ENCODE measurements at regions not wholly inside any gene's neighbourhood (a gene's known extent, or its start where the extent isn't known, plus 50 kb on each side); places are given as distances from the start of the nearest gene placed in this dataset.
"Not testable (repeated sequence)": the region's sequence is repeated elsewhere in the genome, so short reads cannot be mapped to it uniquely, and the experiment has no call there.

GRCh38 chr9:38940501-38940900, 220.6 kb upstream of the FAM240B start:
- DNase-seq (ENCODE audit: low spot score) = not testable (repeated sequence)

DNA sequence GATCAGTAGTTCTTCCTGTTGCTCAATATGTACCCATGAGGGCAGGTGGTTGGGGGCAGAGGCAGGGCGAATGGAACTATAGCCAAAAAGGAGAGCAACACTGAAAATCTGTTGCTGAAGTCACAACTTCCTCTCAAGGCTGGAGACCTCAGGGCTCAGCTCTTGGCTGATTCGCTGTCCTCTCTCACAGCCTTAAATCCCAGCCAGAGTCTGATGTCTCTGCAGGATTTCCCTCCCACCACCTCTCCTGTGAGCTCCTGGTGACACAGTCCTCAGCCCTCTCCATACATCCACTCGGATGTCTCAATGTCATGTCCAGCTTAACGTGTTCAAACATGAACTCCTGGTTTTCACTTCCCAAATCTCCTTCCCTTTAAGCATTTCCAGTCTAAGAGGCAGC, 218.7 kb upstream of the FAM240B start:
- DNase-seq (ENCODE audit: low spot score) = not testable (repeated sequence)

DNA sequence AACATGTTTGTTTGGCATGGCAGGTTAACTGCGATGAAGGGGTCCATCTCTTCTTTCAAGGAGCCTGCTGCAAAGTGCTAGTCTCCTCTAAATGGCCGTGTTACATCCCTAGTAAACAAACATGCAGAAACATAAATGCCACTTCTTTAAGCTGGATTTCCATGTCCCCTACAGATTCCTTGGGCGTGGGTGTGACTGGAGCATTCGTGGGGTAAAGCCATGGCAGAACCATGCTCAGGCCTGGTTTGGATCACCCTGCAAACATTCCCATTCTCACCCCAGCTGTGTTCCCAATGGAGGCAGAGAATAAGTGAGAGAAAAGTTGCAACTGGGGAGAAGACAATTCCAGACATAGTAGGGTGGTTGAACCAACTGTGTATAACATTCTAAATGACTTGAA, 208.0 kb upstream of the FAM240B start:
- not testable (repeated sequence) for DNase-seq (ENCODE audit: low spot score)

- not testable (repeated sequence) for DNase-seq (ENCODE audit: low spot score)
Measured at GRCh38 chr9:38926565-38926964, 206.6 kb upstream of the FAM240B start.

DNA sequence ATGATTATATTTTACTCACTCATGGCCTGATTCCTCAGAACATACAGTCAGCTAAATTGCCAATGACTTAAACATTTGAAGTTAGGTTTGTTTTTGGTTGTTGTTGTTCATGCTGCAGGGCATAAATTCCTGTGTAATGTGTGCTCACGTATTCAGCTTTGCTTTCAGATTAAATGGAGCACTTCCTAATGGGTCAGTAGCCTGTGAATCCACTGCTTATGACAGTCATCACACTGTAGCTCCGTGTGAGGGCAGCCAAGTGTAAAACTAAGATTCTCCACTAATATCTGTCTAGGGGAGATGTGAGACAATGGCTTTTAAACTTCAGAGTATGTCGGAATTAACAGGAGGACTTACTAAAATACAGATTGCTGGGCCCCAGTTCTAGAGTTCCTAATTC, 201.3 kb upstream of the FAM240B start:
- DNase-seq (ENCODE audit: low spot score) = not testable (repeated sequence)

- DNase-seq (ENCODE audit: low spot score) = not testable (repeated sequence)
Measured at GRCh38 chr9:38910629-38911028, 190.7 kb upstream of the FAM240B start.

- DNase-seq (ENCODE audit: low spot score) = not testable (repeated sequence)
Measured at GRCh38 chr9:38904719-38905118, 184.8 kb upstream of the FAM240B start.

DNA sequence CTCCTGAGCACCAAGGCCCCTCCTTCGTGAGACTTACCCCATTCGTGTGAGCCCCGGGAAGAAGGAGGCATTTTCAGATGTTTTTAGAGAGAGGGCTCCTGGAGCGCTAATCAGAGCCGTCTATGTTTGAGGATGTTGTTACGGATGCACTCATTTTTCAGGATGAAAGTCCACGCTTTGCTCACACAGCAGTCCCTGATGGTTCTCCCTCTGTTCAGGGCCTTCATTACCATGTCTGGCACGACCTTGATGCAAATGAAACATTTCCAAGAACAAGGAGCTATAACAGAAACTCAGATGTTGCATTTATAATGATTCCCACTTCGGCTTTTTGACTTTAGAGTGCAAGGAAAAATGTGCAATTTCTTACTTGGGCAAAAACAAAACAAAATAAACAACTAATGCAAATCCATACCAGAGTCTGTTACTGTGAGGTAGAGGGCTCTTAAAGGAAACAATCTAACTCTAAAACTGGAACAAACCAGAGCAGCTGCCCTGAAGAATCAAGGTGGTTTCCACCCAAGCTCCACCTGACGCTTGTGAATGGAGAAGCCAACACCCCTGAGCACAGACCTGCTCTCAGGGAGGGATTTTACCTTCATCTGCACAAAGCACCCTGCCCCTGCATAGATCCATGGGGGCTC, 181.7 kb upstream of the FAM240B start:
- DNase-seq (ENCODE audit: low spot score) = not testable (repeated sequence)

GRCh38 chr9:38896404-38896803, 176.5 kb upstream of the FAM240B start:
- not testable (repeated sequence) for DNase-seq (ENCODE audit: low spot score)

DNA sequence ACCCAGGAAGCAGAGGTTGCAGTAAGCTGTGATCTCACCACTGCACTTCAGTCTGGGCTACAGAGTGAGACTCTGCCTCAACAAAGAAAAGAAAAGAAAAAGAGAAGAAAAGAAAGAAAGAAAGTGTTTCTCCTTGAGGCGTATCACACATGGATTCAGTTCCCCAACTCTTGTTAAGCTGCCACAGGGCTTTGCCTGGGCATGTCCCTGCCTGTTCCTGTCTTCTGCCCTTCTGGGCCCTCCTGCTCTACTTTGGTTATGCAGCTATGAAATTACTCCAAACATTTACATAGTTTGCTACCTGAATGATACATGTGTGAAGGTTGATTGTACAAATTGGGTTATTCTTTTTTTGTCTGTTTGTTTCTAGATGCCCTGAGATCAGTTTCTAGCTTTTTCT, 175.3 kb upstream of the FAM240B start:
- not testable (repeated sequence) for DNase-seq (ENCODE audit: low spot score)

- DNase-seq (ENCODE audit: low spot score) = not testable (repeated sequence)
Measured at GRCh38 chr9:38892539-38893232, 172.8 kb upstream of the FAM240B start.

DNA sequence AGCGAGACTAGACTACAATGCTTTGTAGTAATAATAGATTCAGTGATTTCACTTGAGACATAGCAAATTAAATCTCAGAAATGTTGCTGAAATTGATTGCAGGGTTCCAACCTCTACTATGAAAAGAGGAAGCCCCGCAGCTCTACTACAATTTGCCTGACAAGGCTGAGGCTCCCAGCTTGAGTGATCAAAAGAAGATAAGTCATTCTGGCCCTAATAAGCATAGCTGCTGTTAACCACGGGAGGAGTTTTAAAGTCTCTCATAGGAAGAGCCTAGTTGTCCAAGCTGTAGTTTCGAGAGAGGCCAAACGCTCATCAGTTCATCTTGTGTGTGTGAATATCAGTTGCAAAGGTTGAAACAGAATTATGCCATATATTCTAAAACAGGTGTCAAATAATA, 166.1 kb upstream of the FAM240B start:
- DNase-seq (ENCODE audit: low spot score) = not testable (repeated sequence)

DNA sequence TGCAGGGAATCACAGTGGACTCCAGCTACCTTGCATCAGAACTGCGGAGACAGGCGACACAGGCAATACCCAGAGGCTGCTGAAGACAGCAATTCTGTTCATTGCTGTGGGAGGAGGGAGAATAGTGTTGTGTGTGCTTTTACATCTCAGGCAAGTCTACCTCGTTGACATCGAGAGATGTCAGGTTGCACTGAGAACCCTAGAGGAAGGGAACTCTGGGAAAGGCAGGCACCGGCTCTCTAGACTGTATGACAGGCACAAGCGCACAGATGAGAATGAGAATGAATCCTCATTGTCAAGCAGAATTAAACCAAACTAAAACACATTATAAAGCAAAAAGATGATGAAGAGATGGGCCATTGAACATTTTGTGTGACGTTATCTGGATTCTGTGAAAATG, 155.7 kb upstream of the FAM240B start:
- peak; percentile 9 for DNase-seq (ENCODE audit: low spot score)

DNA sequence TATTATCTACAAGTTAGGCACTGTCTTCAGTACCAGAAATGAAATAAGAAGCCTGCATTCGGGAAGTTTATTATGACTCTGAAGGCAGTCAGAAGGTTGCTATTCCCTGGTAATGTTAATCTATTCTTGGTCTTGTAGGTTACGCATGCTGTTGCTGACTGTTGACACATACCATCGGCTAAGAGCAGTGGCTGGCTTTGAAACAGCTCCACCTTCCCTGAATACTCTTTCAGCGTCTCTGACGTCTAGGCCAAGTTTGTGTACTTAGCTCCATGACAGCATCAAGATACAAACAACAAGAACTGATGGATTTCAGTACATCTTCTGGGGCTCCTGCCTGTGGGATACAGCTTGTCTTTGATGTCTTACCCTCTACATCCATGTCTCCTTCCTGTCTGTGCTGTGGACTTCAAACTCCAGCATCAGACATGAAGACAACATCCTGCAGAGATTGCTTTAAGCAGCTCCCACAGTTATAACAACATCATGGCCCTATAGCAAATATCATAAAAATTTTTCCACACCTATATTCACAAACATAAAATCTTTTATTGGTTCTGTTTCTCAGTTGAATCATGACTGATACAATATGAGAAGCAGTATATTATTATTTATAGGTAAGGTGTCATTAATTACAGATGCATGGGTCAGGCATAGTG, 151.5 kb upstream of the FAM240B start:
- DNase-seq (ENCODE audit: low spot score) = not testable (repeated sequence)

- not testable (repeated sequence) for DNase-seq (ENCODE audit: low spot score)
Measured at GRCh38 chr9:38859827-38860226, 139.9 kb upstream of the FAM240B start.

- not testable (repeated sequence) for DNase-seq (ENCODE audit: low spot score)
Measured at GRCh38 chr9:38848966-38849365, 129.0 kb upstream of the FAM240B start.

DNA sequence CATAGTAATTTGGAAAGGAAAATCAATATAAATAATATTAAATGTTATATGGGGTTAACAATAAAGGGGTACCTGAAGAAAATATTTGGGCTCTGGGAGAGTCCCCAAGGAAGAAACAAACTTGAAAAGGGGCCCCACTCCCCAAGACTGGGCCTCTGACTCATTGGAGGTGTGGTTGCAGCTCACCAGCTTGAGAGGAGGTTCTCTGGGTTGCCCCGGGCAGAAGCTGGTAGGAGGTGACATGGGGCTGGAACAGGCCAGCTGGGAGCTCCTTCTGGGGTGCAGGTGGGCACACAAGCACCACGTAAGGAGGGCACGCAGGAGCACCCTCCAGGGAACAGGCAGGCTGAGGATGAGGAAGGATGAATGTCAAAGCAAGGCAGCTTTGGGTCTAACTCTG, 120.3 kb upstream of the FAM240B start:
- DNase-seq (ENCODE audit: low spot score) = not testable (repeated sequence)

DNA sequence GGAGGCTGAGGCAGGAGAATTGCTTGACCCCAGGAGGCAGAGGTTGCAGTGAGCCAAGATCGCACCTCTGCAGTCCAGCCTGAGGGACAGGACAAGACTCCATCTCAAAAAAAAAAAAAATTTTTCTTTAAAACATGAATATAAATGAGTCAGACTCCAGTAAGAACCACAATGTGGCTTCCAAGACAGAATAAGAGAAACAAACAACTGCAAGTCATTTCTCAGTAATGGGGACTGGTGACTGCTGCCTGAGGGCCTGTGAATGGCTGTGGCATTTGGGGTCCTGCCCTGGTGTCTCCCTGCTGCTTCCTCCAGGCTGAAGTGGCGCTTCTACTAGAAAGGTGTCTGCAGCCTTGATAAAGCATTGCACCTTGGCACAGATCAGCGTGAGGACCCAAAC, 113.8 kb upstream of the FAM240B start:
- DNase-seq (ENCODE audit: low spot score) = not testable (repeated sequence)

GRCh38 chr9:38813855-38814254, 93.9 kb upstream of the FAM240B start:
- DNase-seq (ENCODE audit: low spot score) = not testable (repeated sequence)

- not testable (repeated sequence) for DNase-seq (ENCODE audit: low spot score)
Measured at GRCh38 chr9:38807919-38808459, 88.1 kb upstream of the FAM240B start.

- DNase-seq (ENCODE audit: low spot score) = no peak
Measured at GRCh38 chr9:38771593-38771992, 51.7 kb upstream of the FAM240B start.

Measured in ecto neural progenitor cell (in vitro differentiated cells).